GM19468 (cell line): ENCODE measurements at regions not wholly inside any gene's neighbourhood (a gene's known extent, or its start where the extent isn't known, plus 50 kb on each side); places are given as distances from the start of the nearest gene placed in this dataset.

ENCODE experiments used
- ATAC-seq: cut with Tn5 transposase; IDR thresholded peaks from one replicate; pipeline ENCODE4 v1.9.1; 2021; ENCODE audit warnings: mild to moderate bottlenecking, moderate library complexity, moderate number of reproducible peaks; ENCODE audit not compliant: unreplicated experiment; ENCODE audit errors: extremely low read depth

DNA sequence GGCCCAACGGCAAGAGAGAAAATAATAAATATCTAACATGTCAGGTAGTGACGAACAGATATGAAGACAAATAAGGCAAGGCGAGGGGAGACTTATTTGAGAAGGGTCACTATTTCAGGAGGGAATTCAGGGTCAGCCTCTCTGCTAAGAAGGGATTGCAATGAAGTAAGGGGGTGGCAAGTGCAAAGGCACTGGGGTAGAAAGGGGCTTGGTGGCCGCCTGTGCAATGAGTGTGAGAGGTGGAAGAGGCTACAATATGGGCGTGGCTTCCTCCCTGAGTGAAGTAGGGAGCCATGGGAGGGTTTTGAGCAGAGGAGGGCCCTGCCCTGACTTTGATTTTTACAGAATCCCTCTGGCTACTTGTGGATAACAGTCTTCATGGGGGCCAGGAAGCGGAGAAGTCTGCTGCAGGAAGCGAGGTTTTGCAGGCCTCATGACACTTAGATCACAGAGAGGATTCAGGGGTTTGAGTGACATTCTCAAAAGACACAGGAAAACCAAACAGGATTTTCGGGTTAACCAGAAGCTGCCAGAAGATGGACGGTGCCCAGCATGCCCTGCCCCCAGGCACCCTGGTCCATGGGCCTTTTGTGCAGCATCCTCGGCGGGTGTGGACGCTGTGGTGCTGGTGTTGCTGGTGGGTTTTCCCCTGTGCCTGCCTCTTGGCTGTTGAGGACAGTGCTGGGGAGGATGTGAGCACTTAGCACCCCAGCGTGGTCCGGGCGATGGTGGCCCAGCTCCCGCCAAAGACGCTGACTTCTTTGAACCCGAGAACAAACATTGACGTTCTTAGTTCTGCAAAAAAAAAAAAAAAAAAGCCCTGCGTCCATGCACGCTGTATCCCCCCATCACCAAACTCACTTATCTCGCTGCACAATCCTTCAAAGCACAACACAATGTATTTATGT is 124.2 kb upstream of the PTPN1 start:
- ATAC-seq = no peak

- ATAC-seq = no peak
Observed at GRCh38 chr20:50386641-50386960, 123.6 kb upstream of the PTPN1 start.

DNA sequence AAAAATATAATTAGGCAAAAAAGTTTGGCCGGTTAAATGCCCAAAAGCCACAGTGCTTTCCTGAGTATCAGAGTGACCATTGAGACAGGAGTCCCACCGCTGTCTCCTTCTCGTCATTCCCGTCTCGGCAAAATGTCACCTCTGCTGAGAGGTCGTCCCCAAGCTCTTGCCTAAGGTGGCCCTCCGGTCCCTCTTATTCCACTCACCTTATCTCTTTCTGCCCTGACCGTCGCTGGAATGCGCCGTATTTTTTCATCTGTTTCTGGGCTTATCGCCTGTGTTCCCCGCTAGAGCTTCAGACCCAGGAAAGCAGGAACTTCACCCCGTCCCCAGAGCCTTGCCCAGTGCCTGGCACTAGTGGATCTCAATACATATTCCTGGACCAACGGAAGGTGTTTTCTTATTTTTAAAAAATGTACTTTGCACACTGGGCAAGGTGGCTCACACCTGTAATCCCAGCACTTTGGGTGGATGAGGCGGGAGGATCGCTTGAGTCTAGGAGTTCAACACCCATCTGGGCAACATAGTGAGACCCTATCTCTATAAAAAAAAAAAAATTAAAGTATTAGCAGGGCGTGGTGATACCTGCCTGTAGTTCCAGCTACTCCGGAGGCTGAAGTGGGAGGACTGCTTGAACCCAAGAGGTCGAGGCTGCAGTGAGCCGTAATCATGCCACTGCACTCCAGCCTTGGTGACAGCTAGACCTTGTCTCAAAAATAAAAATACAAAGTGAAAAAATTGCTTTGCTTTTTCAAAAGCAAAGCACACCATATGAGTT is 122.8 kb upstream of the PTPN1 start:
- ATAC-seq = no peak

GRCh38 chr20:50387996-50388332 is 122.2 kb upstream of the PTPN1 start:
- ATAC-seq = no peak

DNA sequence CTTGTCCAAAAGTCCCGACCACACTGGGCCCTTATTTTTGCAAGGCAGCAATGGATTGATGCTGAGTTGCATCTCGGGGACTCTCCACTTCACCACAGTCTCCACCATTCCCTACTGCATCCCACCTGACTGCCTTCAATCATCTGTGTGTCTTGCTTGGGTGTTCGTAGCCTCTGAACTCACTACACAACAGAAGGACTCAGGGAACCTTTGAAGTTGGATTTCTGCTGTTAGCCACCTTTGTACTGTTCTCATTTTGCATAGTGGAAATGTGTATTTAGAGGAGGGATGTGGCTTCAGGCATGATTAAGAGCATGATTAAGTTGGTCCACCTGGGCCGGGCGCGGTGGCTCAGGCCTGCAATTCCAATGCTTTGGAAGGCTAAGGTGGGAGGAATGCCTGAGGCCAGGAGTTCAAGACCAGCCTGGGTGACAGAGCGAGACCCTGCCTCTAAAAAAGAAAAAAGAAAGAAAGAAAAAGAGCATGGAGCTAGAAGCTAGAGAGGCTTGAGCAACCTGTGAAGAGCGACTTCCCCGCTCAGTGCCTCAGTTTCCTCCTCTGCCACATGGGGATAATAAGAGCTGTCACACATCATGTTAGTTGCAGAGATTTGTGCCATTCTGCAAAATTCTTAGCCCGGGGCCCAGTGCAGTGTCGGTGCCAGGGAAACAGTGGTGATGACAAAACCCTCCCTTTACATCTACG is 121.3 kb upstream of the PTPN1 start:
- ATAC-seq = no peak

DNA sequence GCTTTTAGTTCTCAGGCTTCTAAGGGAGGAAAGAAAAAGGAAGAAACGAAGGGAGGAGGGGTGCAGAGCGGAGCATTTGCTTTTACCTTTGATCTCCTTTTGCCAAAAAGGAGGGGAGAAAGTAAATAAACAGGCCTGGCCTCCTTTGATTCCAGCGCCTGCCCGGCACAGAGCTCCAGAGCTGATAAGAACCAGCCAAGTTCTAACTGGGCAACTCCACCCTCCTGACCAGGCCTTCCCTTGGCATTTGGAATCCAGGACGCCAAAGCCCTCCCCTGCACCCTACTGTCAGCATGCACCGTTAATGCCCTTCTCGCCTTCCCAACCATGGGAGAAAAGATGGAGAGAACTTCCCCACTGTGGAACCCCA is 120.8 kb upstream of the PTPN1 start:
- ATAC-seq = no peak

DNA sequence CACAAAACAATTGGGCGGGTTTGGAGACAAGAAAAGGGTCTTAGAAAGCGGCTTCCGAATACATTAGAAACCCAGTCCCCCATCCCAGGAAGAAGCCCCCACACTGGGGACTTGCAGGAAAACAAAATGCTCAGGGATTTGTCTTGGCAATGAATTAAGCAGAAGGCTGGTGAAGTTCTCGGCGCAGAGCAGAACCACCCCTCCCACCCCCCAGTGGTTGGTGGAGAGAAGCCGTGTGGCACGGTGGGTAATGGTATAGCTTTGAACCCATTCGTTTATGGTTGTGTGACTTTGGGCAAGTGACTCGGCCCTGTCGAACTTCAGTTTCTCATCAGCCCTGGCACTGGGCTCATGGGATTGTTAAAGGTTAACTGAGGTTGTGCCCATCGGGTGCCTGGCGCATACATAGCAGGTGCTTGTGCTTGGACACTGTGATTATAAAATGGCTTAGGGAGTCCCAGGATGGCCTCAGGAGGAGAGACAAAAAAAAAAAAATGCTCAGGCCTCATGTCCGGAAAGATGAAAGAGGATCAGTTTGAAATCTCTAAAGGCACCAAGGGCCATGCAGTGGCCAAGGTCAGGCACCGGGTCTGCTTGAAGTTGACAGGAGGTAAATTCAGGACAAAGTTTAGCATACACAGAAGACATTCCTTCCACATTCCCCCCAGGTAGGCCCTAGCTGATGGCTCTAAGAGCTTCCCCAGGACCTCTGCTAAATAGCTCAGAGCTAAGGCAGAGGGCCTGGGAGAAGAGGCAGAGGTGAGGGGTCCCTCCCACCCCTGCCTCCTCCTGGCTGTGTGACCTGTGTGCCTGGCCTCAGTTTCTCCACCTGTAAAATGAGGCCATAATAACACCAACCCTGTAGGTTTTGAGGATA is 120.1 kb upstream of the PTPN1 start:
- ATAC-seq = no peak

DNA sequence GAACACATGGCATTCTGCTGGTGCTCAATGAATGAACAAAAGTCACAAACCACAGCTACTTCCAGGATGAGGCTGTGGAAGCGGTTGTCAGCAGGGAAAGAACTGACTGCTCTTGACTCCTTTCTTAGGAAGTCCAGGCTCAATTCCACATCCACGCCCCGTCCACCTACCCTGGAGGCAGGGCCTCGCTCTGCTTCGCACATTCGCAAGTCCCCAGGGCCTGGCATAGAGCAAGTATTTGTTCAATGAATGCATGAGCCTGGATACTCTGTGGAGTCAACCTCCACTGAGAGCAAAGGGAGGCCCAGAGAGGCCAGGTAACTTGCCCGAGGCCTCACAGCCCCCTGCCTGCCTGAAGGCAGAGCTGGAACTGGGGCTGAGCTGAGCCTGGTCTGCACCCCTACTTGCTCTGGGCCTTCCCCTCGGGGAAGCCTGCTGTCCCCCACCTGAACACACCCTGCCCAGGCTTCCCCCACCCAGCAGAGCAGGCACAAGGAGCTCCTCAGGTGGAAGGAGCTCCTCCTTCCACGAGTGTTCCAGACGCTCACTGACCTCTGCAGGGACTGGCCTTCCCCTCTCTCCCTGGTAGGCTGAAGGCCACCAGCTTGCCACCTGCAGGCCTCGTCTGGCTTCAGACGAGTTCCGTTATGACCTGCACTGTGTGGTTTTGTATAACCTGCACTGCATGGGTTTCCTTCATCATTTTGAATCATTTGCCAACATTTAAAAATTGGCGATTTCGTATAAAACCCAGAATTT is 119.3 kb upstream of the PTPN1 start:
- ATAC-seq = no peak

DNA sequence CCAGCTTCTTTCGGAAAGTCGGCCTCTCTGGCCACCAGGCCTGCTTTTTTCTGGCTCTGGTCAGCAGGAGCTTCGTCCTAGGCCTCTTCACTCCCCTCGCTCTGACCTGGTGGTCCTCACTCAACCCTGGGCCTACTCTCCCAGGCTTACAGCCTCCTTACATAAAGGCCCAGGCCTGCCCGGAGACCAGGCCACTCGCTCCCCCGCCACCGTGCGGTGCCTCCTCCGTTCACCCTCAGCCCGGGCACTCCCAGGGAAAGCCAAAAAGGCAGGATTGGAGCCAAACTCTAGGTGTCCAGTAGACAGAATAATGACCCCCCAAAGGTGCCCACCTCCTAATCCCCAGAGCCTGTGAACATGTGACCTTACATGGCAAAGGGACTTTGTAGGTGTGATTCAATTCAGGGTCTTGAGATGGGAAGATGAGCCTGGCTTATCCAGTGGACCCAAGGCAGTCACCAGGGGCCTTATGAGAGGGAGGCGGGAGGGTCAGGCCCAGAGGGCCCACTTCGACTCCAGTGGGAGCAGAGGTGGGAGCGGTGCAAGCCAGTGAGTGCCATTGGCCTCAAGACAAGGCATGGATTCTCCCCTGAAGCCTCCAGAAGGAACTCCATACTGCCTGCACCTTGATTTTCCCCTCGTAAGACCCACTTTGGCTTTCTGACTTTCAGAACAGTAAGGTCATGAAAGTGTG is 118.6 kb upstream of the PTPN1 start:
- ATAC-seq = no peak

DNA sequence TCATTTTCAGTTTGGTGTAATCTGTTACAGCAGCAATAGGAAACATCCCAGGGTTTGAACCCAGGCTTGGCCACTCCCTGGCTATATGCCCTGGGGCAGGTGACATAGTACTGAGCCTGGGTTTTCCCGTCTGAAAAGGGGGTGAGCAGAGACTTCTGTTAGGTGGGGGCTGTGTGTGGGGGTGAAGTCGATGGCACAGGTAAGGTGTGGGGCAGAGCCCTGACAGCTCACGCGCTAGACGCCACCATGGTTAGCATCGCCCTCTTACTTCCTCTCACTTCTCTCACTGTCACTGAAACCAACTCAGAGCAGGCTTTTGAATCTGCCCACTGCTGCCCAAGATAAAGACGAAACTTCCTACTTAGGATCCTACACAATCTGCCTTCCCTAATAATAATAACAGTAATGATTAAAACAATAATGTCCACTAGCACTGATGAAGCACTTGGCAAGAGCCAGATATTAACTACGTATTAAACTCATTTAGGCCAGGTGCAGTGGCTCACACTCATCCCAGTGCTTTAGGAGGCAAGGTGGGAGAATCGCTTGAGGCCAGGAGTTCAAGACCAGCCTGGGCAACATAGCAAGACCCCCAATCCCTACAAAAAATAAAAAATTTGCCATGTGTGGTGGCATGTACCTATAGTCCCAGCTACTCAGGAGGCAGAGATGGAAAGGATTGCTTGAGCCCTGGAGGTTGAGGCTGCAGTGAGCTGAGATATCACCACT is 117.9 kb upstream of the PTPN1 start:
- no peak for ATAC-seq

- ATAC-seq = no peak
Observed at GRCh38 chr20:50393242-50393641, 116.9 kb upstream of the PTPN1 start.

GRCh38 chr20:50393990-50394561 is 116.1 kb upstream of the PTPN1 start:
- ATAC-seq = no peak

DNA sequence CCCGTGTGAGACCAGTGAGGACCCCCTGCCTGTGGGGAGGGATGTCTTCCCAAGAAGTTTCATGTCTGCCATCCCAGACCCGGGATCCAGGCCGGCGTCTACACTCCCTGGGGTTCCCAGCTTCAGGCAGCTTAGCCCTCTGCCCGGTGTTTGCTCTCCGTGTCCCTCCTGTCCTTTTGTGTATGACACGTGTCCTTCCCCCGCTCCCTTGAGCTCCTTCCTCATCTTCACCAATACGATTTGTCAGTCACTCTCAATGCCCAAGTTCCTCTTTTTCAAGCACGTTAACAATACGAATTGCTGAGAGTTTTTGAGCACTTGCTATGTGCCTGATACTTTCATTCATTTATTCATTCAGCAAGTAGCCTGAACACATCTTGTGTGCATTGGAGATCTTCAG is 115.6 kb upstream of the PTPN1 start:
- ATAC-seq = no peak

- no peak for ATAC-seq
Observed at GRCh38 chr20:50395251-50395729, 114.9 kb upstream of the PTPN1 start.

DNA sequence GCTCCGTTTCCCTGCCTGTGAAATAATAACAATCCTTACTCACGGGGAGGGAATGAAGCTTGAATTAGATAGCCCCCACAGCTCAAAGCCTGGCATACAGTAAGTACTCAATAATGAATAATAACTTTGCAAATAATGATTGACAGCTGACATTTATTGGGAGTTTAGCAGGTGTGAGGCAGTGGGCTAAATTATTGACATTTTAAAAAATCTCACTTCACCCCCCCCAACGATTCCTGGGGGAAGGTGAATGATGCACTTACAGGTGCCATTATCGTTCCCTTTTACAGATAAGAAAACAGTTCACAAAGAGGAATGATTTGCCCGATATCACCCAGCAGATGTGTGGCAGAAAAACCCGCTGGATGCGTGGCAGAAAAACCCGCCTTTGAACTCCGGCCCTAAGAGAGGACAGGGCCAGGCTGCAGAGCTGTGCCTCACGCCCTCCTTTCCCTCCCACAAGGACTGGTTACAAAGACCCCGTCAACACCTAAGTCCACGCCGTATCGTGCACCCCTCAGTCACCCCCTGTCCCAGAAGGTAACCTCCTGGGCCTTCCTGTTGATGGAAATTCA is 114.2 kb upstream of the PTPN1 start:
- ATAC-seq = no peak

- no peak for ATAC-seq
Observed at GRCh38 chr20:50396623-50397022, 113.6 kb upstream of the PTPN1 start.

DNA sequence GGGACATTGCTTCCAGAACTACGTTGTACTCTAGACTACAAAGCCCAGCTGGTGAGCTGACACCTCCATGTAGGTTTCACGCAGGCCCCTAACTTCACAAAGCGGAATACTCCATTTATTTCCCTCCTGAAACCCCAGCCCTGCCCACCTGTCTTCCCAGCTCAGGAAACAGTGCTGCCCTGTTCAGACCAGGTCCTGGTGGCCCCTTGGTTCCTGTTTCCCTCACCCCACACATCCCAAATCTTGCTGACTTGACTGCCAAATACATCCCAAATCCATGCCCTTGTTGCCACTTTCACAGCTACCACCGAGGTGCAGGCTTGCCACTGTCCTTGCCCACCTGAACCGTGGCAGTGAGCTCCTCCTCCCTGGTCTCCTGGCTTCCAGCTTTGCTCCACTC is 113.1 kb upstream of the PTPN1 start:
- ATAC-seq = no peak
